AG04449 (cell line): ENCODE measurements at regions not wholly inside any gene's neighbourhood (a gene's known extent, or its start where the extent isn't known, plus 50 kb on each side); places are given as distances from the start of the nearest gene placed in this dataset.

Experiments used
- CTCF ChIA-PET: fragments of 350-600 bp; formaldehyde crosslinking; extraction: SDS; loops from one replicate; lab custom pipeline; 2021; ENCODE audit warnings: antibody characterized with exemption; lab: Yijun Ruan, JAX
- POLR2A ChIA-PET: fragments of 400-600, 350-600 bp; formaldehyde crosslinking; extraction: SDS; loops from one replicate; lab custom pipeline; 2020; ENCODE audit warnings: antibody characterized with exemption, inconsistent platforms; lab: Yijun Ruan, JAX
- DNase-seq: peaks from one replicate; pipeline ENCODE4 v3.0.0-alpha.2; 2010; ENCODE audit warnings: low read depth, low spot score
- H3K4me3 ChIP-seq: 2 replicates; pipeline ENCODE4 v1.5.1; 2011; ENCODE audit warnings: low read depth, mild to moderate bottlenecking, control low read depth, low read length
- TF ChIP-seq, protein P1 (sequence below): IDR thresholded peaks from one replicate; pipeline ENCODE4 v1.5.1; 2011; ENCODE audit warnings: mild to moderate bottlenecking, moderate library complexity, low read length, control low read depth, inconsistent platforms; ENCODE audit not compliant: insufficient read depth; ENCODE audit errors: missing control alignments

DNA sequence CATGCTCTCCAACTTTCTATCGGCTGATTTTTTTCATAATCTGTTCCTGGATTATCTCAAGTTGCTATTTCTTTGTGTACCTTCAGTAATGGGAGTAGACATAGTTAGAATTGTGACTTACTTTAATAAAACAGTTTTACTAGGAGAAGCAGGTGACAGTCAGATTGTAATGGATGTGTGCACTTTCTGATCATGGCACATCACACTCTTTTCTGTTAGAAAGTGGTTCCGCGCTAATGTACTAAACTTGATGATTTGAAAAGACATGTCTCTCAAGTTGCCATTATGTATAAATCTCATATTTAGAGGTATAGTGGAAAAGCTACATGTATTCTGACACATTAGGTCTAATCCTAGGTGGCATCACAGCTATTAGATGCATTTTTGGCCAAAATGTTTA, 121.3 kb upstream of the CDH8 start:
- CTCF ChIA-PET = no interaction called here

DNA sequence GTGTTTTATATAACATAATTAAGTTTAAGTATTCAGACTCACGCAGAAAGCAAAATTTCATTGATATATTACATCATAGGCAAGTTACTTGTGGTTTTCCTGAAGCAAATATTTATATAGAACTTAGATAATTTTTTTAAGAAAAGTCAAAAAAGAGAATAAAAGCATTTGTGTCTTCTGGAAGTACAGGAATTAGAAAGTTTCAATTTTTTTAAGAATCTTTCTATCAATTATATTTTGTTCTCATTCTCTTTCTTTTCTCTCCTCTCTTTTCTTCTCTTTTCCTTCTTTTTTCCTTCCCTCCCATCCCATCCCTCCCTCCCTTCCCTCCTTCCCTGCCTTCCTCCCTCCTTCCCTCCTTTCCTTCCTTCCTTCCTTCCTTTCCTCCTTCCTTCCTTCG, 120.7 kb upstream of the CDH8 start:
- ChIA-PET CTCF (no interaction called here), POLR2A (no interaction called here)
- TF ChIP-seq, protein P1, sequence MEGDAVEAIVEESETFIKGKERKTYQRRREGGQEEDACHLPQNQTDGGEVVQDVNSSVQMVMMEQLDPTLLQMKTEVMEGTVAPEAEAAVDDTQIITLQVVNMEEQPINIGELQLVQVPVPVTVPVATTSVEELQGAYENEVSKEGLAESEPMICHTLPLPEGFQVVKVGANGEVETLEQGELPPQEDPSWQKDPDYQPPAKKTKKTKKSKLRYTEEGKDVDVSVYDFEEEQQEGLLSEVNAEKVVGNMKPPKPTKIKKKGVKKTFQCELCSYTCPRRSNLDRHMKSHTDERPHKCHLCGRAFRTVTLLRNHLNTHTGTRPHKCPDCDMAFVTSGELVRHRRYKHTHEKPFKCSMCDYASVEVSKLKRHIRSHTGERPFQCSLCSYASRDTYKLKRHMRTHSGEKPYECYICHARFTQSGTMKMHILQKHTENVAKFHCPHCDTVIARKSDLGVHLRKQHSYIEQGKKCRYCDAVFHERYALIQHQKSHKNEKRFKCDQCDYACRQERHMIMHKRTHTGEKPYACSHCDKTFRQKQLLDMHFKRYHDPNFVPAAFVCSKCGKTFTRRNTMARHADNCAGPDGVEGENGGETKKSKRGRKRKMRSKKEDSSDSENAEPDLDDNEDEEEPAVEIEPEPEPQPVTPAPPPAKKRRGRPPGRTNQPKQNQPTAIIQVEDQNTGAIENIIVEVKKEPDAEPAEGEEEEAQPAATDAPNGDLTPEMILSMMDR = no peak
- H3K4me3 ChIP-seq = no peak overlapping the region
- no peak for DNase-seq

More for the DNA sequence above, 121.3 kb upstream of the CDH8 start:
- no peak for DNase-seq
- TF ChIP-seq, protein P1 = no peak
- POLR2A ChIA-PET = no interaction called here
- no peak overlapping the region for H3K4me3 ChIP-seq

- ChIA-PET POLR2A (no interaction called here), CTCF (no interaction called here)
- no peak for DNase-seq
- TF ChIP-seq, protein P1 = no peak
- H3K4me3 ChIP-seq = no peak overlapping the region
These were observed 113.4 kb upstream of the CDH8 start for GRCh38 chr16:62149631-62150030.

- TF ChIP-seq, protein P1 = no peak
- ChIA-PET POLR2A (no interaction called here), CTCF (interaction anchor here (1.2 kb wide), 1 partner anchor 10 kb away, joined by 3 read pairs; no protein-coding TSS in a partner anchor)
- DNase-seq = no peak
- H3K4me3 ChIP-seq = no peak overlapping the region
These were observed 101.8 kb upstream of the CDH8 start for GRCh38 chr16:62137996-62138395.

DNA sequence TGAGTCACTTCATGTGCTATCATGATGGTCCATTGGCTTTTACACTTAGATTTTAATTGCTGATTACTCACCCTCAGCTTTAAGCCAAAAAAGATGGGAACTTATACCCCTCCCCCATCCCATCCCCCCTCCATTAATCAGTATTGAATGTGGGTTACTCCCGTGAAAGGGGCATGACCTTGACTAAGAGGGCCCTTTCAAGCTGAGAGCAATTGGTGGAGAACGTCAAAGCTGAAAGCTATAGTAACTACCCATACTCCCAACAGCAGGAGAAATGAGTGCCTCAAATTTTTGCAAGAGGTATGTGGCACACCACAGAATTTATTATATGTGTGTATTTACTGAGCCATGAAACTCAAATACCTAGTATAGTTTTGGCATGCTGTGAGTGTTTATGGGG, 99.7 kb upstream of the CDH8 start:
- TF ChIP-seq, protein P1 = no peak
- DNase-seq = no peak
- ChIA-PET POLR2A (no interaction called here), CTCF (no interaction called here)
- no peak overlapping the region for H3K4me3 ChIP-seq

DNA sequence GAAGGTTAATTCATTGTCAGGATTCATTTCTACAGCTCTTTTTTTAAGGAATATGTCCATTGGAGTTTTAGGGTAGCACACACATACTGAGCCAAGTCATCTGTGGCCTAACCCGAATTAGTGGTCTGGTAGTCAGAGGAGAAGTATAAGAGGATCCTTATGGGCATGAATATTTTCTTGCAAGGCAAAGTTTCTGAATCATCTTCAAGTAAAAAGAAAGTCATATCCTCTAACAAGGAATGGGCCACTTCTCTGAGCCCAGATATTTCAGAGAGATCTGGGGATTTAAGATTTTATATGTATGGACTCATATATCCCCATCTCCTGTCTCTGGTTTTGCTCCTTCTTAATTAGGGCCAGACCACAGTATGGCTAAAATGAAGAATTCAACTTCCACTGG, 99.2 kb upstream of the CDH8 start:
- no peak overlapping the region for H3K4me3 ChIP-seq
- TF ChIP-seq, protein P1 = no peak
- DNase-seq = no peak
- POLR2A ChIA-PET = no interaction called here
- CTCF ChIA-PET = no interaction called here
